Keratinocyte (primary cell): ENCODE measurements at regions not wholly inside any gene's neighbourhood (a gene's known extent, or its start where the extent isn't known, plus 50 kb on each side); places are given as distances from the start of the nearest gene placed in this dataset.

ENCODE experiments used
- DNase-seq: peaks from one replicate; pipeline ENCODE4 v3.0.0-alpha.2; 2011; ENCODE audit warnings: low read depth, missing footprints, low spot score
- FAIRE-seq: peaks from 2 replicates; lab custom pipeline; 2011; peaks lifted over from hg19 to GRCh38; lab: Jason Lieb, UNC
- H2AFZ ChIP-seq: 2 replicates; pipeline ENCODE4 v1.6.0; 2012; ENCODE audit warnings: low read length, control low read depth, inconsistent platforms; ENCODE audit not compliant: control insufficient read depth
- H3K27ac ChIP-seq: 2 replicates; pipeline ENCODE4 v1.5.1; 2011; ENCODE audit warnings: low read length; ENCODE audit not compliant: control insufficient read depth, insufficient read depth
- H3K27me3 ChIP-seq: 3 replicates; pipeline ENCODE4 v1.6.0; 2011; ENCODE audit warnings: low read length; ENCODE audit not compliant: control insufficient read depth, insufficient read depth; ENCODE audit errors: extremely low read depth
- H3K36me3 ChIP-seq, 2 experiments: 2 replicates in 1 of 2; 3 replicates in 1 of 2; pipeline ENCODE4 v1.5.1; 2011; ENCODE audit warnings: low read length in 2 of 2, mild to moderate bottlenecking in 1 of 2; ENCODE audit not compliant: control insufficient read depth in 2 of 2, insufficient read depth in 2 of 2; ENCODE audit errors: extremely low read depth in 1 of 2
- H3K4me1 ChIP-seq: 3 replicates; pipeline ENCODE4 v1.5.1; 2011; ENCODE audit warnings: low read length; ENCODE audit not compliant: control insufficient read depth, insufficient read depth; ENCODE audit errors: extremely low read depth
- H3K4me2 ChIP-seq: 3 replicates; pipeline ENCODE4 v1.6.0; 2011; ENCODE audit warnings: low read depth, low read length; ENCODE audit not compliant: control insufficient read depth, insufficient read depth; ENCODE audit errors: extremely low read depth
- H3K4me3 ChIP-seq, 3 experiments: fragments of 200-600 bp in 1 of 3; sonication (generic) in 1 of 3; 2 replicates in 2 of 3; 3 replicates in 1 of 3; pipeline ENCODE4 v1.5.1; 2011 to 2016; ENCODE audit warnings: low read length in 3 of 3, mild to moderate bottlenecking in 3 of 3, control low read depth in 2 of 3, inconsistent platforms in 1 of 3, low read depth in 1 of 3, mixed read lengths in 1 of 3, mixed run types in 1 of 3, moderate library complexity in 1 of 3; ENCODE audit not compliant: control insufficient read depth in 2 of 3, insufficient read depth in 2 of 3; ENCODE audit errors: extremely low read depth in 1 of 3
- H3K79me2 ChIP-seq: 2 replicates; pipeline ENCODE4 v1.6.0; 2012; ENCODE audit warnings: low read length; ENCODE audit not compliant: control insufficient read depth, insufficient read depth
- H3K9ac ChIP-seq: 3 replicates; pipeline ENCODE4 v1.6.0; 2011; ENCODE audit warnings: low read length; ENCODE audit not compliant: control insufficient read depth, insufficient read depth; ENCODE audit errors: extremely low read depth
- H3K9me1 ChIP-seq: 3 replicates; pipeline ENCODE4 v1.6.0; 2011; ENCODE audit warnings: low read length; ENCODE audit not compliant: control insufficient read depth, insufficient read depth; ENCODE audit errors: extremely low read depth
- H3K9me3 ChIP-seq: 2 replicates; pipeline ENCODE4 v1.5.1; 2012; ENCODE audit warnings: low read depth, low read length; ENCODE audit not compliant: control insufficient read depth
- H4K20me1 ChIP-seq: 3 replicates; pipeline ENCODE4 v1.6.0; 2011; ENCODE audit warnings: low read length; ENCODE audit not compliant: control insufficient read depth, insufficient read depth; ENCODE audit errors: extremely low read depth
- EZH2 ChIP-seq: IDR thresholded peaks from one replicate; pipeline ENCODE4 v1.6.1; 2012; ENCODE audit warnings: inconsistent platforms, mild to moderate bottlenecking, low read length, moderate library complexity
- dilution Hi-C: fragments of 300-500 bp; cut with MboI; formaldehyde crosslinking; loops from one replicate; pipeline ENCODE4 v1.7.0; 2020; ENCODE audit warnings: low sequenced_read_pairs; ENCODE audit not compliant: extremely low pct_ligation_motif_present
- TF ChIP-seq, protein P1 (sequence below), 3 experiments: IDR thresholded peaks in 1 of 3; conservative IDR thresholded peaks in 1 of 3; optimal IDR thresholded peaks in 1 of 3; 2 replicates in 2 of 3; 3 replicates in 1 of 3; pipeline versions ENCODE3 to v1.5.1; 2011; ENCODE audit warnings: low read length in 3 of 3, mild to moderate bottlenecking in 3 of 3, moderate library complexity in 2 of 3, control low read depth in 1 of 3, inconsistent platforms in 1 of 3; ENCODE audit not compliant: insufficient read depth in 2 of 3; ENCODE audit errors: extremely low read depth in 1 of 3

DNA sequence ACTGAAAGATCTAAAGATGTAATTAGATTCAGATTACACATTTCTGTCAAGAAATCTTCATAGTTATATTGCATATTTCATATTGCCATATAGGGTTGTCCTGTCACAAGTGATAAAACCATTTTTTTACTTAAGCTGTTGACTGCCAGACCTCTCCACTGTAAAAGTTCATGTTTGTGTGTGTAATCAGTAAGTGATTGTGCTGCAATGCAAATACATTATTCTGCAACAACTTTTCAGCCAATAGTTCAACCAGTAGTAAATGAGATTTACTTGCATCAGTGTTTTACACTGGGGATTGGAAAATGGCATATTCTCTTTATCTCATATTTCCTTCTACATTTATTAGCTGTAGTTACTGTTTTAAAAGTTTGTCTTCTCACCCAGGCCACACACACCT is 603.9 kb upstream of the RORB start:
- no peaks in the 10 kb centered on the region for H3K9me3 ChIP-seq
- H2AFZ ChIP-seq: no peak overlapping the region
- H3K4me1 ChIP-seq: no peaks in the 10 kb centered on the region
- H3K27ac ChIP-seq: no peak overlapping the region
- no peaks in the 10 kb centered on the region for H3K9me1 ChIP-seq
- DNase-seq (no peak), FAIRE-seq (no peak)
- no peak overlapping the region for H3K4me2 ChIP-seq
- no peak overlapping the region for H3K9ac ChIP-seq
- no peak overlapping the region for H3K4me3 ChIP-seq
- H3K27me3 ChIP-seq: no peaks in the 10 kb centered on the region
- TF ChIP-seq EZH2: no peak
- TF ChIP-seq, protein P1, sequence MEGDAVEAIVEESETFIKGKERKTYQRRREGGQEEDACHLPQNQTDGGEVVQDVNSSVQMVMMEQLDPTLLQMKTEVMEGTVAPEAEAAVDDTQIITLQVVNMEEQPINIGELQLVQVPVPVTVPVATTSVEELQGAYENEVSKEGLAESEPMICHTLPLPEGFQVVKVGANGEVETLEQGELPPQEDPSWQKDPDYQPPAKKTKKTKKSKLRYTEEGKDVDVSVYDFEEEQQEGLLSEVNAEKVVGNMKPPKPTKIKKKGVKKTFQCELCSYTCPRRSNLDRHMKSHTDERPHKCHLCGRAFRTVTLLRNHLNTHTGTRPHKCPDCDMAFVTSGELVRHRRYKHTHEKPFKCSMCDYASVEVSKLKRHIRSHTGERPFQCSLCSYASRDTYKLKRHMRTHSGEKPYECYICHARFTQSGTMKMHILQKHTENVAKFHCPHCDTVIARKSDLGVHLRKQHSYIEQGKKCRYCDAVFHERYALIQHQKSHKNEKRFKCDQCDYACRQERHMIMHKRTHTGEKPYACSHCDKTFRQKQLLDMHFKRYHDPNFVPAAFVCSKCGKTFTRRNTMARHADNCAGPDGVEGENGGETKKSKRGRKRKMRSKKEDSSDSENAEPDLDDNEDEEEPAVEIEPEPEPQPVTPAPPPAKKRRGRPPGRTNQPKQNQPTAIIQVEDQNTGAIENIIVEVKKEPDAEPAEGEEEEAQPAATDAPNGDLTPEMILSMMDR (optimal IDR thresholded peaks at IDR 0.05 in 1 of 3, IDR thresholded peaks at IDR 0.05 in 1 of 3, conservative IDR thresholded peaks at IDR 0.05 in 1 of 3; ENCODE audit: extremely low read depth in 1 of 3, insufficient read depth in 2 of 3, low read length in 3 of 3): no peak
- no peaks in the 10 kb centered on the region for H3K79me2 ChIP-seq
- no peaks in the 10 kb centered on the region for H3K36me3 ChIP-seq
- no peaks in the 10 kb centered on the region for H4K20me1 ChIP-seq
- dilution Hi-C loops: no loop called here

DNA sequence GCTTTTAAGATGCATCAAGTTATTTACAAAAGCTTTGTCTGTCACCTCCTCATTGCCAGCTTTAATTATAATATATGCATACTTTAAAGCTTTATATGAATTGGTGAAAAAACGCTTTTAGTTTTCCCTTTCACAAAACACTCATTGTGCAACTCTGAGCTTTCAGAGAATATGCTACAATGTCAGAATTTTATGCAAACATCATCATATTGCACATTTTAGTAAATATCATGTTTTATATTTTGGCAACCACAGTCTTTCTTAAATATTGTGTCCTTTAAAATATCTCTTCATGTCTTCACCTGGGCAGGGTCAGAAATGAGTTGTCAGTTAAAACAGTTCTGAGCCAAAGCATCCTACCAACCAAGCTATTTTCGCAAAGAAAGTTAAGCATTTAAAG is 601.1 kb upstream of the RORB start:
- no peaks in the 10 kb centered on the region for H4K20me1 ChIP-seq
- FAIRE-seq: no peak
- dilution Hi-C loops: no loop called here
- no peaks in the 10 kb centered on the region for H3K4me1 ChIP-seq
- no peak for DNase-seq
- TF ChIP-seq, protein P1 (optimal IDR thresholded peaks at IDR 0.05 in 1 of 3, IDR thresholded peaks at IDR 0.05 in 1 of 3, conservative IDR thresholded peaks at IDR 0.05 in 1 of 3; ENCODE audit: extremely low read depth in 1 of 3, insufficient read depth in 2 of 3, low read length in 3 of 3): no peak
- TF ChIP-seq EZH2: no peak
- H3K9me3 ChIP-seq: no peaks in the 10 kb centered on the region
- no peak overlapping the region for H3K27ac ChIP-seq
- H3K9ac ChIP-seq: no peak overlapping the region
- no peaks in the 10 kb centered on the region for H3K9me1 ChIP-seq
- H3K36me3 ChIP-seq: no peaks in the 10 kb centered on the region
- no peaks in the 10 kb centered on the region for H3K79me2 ChIP-seq
- no peak overlapping the region for H3K4me3 ChIP-seq
- no peaks in the 10 kb centered on the region for H3K27me3 ChIP-seq
- no peak overlapping the region for H2AFZ ChIP-seq
- H3K4me2 ChIP-seq: no peak overlapping the region
